ENCODE measurements at regions not wholly inside any gene's neighbourhood (a gene's known extent, or its start where the extent isn't known, plus 50 kb on each side); places are given as distances from the start of the nearest gene placed in this dataset.

DNA sequence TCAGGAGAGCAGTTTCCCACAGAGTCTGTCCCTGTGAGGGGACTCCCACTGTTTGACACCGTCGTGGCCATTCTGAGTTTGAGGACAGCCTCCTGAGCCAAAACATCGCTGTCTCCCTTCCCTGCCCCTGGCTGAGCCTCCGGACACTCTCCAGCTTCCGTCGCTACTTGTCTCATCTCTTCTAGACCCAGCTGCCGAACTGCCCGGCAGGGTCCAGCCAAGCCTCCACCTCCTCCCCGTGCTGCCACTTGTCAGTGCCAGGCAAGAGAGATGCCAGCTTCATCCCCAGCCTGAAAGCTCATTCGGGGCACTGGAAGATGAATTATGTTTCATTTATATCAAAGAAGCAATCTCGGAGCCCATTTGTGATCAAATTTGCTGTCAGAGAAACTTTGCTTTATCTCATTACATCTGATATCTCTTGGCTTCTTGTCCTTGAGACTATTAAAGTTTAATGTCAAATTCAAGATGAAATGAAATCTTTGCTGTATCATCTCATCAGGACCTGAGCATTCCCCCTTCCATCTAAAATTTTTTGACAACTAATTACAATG is 283.9 kb downstream of the BUD13 start:
- CTCF ChIA-PET = interaction anchor here (0.6 kb wide), 1 partner anchor 866 kb away, joined by 3 read pairs; no protein-coding TSS in a partner anchor
- TF ChIP-seq, protein P1, sequence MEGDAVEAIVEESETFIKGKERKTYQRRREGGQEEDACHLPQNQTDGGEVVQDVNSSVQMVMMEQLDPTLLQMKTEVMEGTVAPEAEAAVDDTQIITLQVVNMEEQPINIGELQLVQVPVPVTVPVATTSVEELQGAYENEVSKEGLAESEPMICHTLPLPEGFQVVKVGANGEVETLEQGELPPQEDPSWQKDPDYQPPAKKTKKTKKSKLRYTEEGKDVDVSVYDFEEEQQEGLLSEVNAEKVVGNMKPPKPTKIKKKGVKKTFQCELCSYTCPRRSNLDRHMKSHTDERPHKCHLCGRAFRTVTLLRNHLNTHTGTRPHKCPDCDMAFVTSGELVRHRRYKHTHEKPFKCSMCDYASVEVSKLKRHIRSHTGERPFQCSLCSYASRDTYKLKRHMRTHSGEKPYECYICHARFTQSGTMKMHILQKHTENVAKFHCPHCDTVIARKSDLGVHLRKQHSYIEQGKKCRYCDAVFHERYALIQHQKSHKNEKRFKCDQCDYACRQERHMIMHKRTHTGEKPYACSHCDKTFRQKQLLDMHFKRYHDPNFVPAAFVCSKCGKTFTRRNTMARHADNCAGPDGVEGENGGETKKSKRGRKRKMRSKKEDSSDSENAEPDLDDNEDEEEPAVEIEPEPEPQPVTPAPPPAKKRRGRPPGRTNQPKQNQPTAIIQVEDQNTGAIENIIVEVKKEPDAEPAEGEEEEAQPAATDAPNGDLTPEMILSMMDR (conservative IDR thresholded peaks at IDR 0.05; ENCODE audit: low read depth) = no peak
- no peak overlapping the region for H3K27ac ChIP-seq
- POLR2A ChIA-PET (ENCODE audit: low non-redundant PET) = no interaction called here
- no peak for DNase-seq (ENCODE audit: low spot score)

DNA sequence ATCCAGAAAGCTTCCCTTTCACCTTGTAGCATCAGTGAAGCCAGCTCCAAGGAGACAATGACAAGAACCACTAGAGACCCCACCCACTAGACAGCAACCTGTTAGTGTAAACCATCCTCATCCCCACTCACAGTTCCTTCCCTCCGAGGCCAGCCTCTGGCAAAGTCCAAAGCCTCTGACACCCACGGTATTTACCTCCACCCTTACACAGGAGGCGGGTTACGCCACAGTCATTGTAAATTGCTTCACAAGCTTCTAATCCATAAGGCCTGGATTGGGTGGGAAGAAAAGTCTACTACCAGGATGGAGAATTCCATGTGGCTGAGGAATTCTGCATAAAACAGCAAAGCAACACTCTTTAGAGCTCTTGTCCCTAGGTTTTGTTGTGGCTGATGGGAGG is 287.4 kb downstream of the BUD13 start:
- TF ChIP-seq, protein P1 (conservative IDR thresholded peaks at IDR 0.05; ENCODE audit: low read depth) = no peak
- DNase-seq (ENCODE audit: low spot score) = no peak
- no peak overlapping the region for H3K27ac ChIP-seq
- ChIA-PET POLR2A (ENCODE audit: low non-redundant PET) (no interaction called here), CTCF (no interaction called here)

DNA sequence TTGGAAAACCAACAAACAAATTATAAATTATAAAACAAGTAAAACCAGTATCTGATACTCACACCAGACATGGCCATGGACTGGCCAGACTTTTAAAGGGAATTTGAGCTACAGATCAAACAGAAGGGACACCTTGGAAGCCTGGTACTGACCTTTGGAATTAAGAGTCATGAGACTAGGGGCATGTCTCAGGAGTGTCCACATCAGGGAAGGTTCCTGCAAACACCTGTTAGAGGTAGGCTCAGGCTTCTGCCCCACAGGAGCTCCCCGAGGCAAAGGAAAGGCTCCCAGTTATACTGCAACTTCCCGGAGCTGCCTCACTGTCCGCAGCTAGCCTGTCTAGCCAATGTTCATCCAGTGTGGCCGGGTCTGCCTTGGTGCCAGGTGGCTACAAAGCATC is 290.1 kb downstream of the BUD13 start:
- TF ChIP-seq, protein P1 (conservative IDR thresholded peaks at IDR 0.05; ENCODE audit: low read depth) = no peak
- H3K27ac ChIP-seq = no peak overlapping the region
- ChIA-PET CTCF (no interaction called here), POLR2A (ENCODE audit: low non-redundant PET) (no interaction called here)
- no peak for DNase-seq (ENCODE audit: low spot score)

DNA sequence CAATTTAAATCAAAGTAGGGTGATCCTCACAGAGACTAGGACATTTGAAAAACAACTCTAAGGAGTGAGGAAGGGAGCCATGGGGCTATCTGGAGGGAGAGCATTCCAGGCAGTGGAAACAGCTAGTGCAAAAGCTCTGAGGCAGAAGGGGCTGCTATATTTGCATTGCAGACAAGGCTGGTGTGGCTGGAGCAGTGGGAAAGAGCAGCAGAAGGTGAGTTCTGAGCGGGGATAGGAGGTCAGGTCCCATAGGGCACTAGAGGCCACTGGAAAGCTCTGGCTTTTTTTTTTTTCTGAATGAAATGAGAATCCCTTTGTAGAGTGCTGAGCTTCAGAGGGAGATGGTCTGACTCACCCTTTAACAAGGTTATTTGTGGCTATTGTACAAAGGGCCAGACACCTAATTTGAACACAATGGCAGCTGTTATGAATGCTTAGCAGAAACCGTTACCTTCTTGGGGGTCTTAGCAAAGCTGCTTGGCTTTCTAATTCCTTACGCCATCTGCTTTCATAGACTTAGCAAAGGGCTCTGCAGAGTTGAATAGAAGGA is 291.6 kb downstream of the BUD13 start:
- POLR2A ChIA-PET (ENCODE audit: low non-redundant PET) = no interaction called here
- no peak overlapping the region for H3K27ac ChIP-seq
- CTCF ChIA-PET = no interaction called here
- DNase-seq (ENCODE audit: low spot score) = no peak
- TF ChIP-seq, protein P1 (conservative IDR thresholded peaks at IDR 0.05; ENCODE audit: low read depth) = no peak

DNA sequence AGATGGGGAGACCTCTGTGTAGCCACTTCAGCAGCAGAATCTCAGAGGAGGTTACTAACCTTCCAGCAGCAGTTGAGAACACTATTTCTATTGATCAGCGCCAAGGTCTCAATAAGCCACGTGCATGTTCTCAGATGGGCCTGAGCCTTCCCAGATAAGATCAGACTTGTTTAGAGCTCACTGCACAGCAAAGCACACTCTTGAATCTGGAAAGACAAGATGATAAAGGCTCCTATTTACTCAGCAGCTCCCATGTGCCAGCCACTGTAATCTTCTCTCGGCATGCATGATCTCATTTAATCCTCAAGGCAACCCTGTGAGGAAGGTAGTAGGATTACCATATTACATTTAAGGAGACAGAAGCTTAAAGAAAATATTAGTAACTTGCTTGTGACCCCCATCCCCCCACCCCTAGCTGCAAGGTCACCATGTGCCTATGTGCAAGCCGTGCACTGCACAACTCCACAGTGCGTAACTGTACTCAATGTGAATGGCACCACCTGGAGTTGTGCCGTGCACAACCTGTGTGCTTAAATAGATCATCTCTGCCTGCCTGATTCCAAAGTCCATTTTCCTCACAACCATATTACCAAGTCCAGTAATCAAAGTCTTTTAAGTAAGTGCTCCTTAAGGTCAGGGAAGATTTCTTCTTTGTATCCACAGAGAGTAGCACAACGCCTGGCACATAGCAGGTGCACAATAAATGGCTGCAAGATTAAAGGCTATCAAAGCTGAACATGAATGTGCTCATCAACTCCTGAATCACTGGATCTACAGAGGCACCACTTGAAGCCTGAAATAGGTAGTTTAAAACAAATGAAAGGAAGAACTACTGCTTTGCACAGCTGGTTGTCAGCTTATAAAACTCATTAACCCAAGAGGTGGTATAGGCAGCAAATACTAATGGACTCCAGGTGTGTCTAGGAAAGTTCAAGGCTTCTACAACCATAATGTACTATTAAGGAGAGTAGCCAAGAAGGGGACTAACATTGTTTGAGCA is 293.8 kb downstream of the BUD13 start:
- ChIA-PET CTCF (no interaction called here), POLR2A (ENCODE audit: low non-redundant PET) (no interaction called here)
- DNase-seq (ENCODE audit: low spot score) = no peak
- TF ChIP-seq, protein P1 (conservative IDR thresholded peaks at IDR 0.05; ENCODE audit: low read depth) = no peak
- H3K27ac ChIP-seq = no peak overlapping the region

DNA sequence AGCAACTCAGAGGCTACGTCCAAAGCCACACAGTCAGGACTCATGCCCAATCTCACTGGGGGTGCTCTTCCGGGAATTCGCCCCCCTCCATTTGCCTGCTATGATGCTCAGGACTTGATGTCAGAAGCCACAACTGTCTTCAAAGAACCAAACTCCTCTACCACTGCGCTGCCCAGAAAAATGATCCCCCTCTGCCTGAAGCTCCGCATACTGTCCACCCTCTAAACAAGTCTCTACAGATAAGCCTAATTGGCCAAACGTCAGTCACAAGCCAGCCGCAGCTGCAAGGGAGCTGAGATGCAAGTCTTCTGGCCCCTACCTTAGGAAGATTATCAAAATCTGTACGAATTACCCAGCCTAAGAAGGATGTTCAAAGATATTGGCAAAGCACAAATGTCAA is 294.6 kb downstream of the BUD13 start:
- POLR2A ChIA-PET (ENCODE audit: low non-redundant PET) = no interaction called here
- TF ChIP-seq, protein P1 (conservative IDR thresholded peaks at IDR 0.05; ENCODE audit: low read depth) = no peak
- CTCF ChIA-PET = no interaction called here
- H3K27ac ChIP-seq = no peak overlapping the region
- no peak for DNase-seq (ENCODE audit: low spot score)
